RWPE1 (cell line): ENCODE measurements at regions not wholly inside any gene's neighbourhood (a gene's known extent, or its start where the extent isn't known, plus 50 kb on each side); places are given as distances from the start of the nearest gene placed in this dataset.

Experiments
- CTCF ChIA-PET: fragments of 350-600 bp; sonication (Branson Sonifier 250); formaldehyde crosslinking; extraction: SDS; loops from one replicate; lab custom pipeline; 2021; lab: Yijun Ruan, JAX
- POLR2A ChIA-PET: fragments of 400-600 bp; formaldehyde crosslinking; extraction: SDS; loops from one replicate; lab custom pipeline; 2020; ENCODE audit warnings: antibody characterized with exemption; ENCODE audit not compliant: low non-redundant PET; lab: Yijun Ruan, JAX
- DNase-seq: peaks from one replicate; pipeline ENCODE4 v3.0.0; 2012; ENCODE audit warnings: low spot score
- H3K27ac ChIP-seq: fragments of 450-650 bp; 2 replicates; pipeline ENCODE4 v1.5.1; 2017
- CTCF ChIP-seq: fragments of 450-650 bp; conservative IDR thresholded peaks from 2 replicates; pipeline ENCODE4 v1.5.1; 2017; ENCODE audit warnings: low read depth, mild to moderate bottlenecking

DNA sequence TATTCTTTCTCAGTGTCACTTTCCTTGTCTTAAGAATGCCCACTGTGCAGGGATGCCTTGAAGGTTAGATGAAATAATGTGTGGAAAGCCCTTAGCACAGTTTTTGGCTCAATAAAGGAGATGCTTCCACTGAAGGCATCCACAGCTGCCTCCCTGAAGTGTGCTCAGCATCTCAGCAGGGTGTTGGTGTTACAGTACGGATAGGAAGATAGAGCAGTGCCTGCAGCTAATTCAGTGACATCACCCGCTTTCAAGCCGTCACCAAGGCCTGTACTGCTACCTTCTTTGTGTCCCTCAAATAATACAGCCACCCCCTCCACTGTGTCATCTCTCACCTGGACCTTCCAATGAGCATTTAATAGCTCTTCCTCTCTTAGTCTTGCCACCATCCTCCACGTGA lies 59.0 kb downstream of the NDUFS5 start:
- no peak for TF ChIP-seq CTCF
- no peak overlapping the region for H3K27ac ChIP-seq
- no peak for DNase-seq
- ChIA-PET CTCF (interaction anchor here (0.5 to 0.7 kb wide), 2 partner anchors 250 to 264 kb away, joined by 3 read pairs; no protein-coding TSS in a partner anchor), POLR2A (no interaction called here)

GRCh38 chr1:39086386-39086785 lies 60.2 kb downstream of the NDUFS5 start:
- H3K27ac ChIP-seq: no peak overlapping the region
- TF ChIP-seq CTCF: no peak
- ChIA-PET POLR2A (no interaction called here), CTCF (interaction anchor here (1.1 kb wide), 1 partner anchor 12 kb away, joined by 3 read pairs; no protein-coding TSS in a partner anchor)
- no peak for DNase-seq

- ChIA-PET CTCF (interaction anchor here (0.6 to 1.1 kb wide), 2 partner anchors 11 to 250 kb away, joined by 3 to 5 read pairs; no protein-coding TSS in a partner anchor), POLR2A (no interaction called here)
- H3K27ac ChIP-seq: peak overlapping the region; percentile 24; the same call in 1 of the 2 replicates
- no peak for DNase-seq
- TF ChIP-seq CTCF: no peak
These were observed 60.8 kb downstream of the NDUFS5 start for GRCh38 chr1:39086865-39087409.

GRCh38 chr1:39087435-39087834 lies 61.3 kb downstream of the NDUFS5 start:
- no peak for TF ChIP-seq CTCF
- POLR2A ChIA-PET: no interaction called here
- H3K27ac ChIP-seq: peak overlapping the region; percentile 24; the same call in 1 of the 2 replicates
- no peak for DNase-seq
- CTCF ChIA-PET: interaction anchor here (0.6 to 1.1 kb wide), 2 partner anchors 11 to 251 kb away, joined by 3 to 5 read pairs; no protein-coding TSS in a partner anchor

GRCh38 chr1:39088658-39089057 lies 62.5 kb downstream of the NDUFS5 start:
- no peak for TF ChIP-seq CTCF
- H3K27ac ChIP-seq: no peak overlapping the region
- CTCF ChIA-PET: interaction anchor here (0.8 kb wide), 1 partner anchor 1051 kb away, joined by 3 read pairs; no protein-coding TSS in a partner anchor
- DNase-seq: no peak
- POLR2A ChIA-PET: no interaction called here

GRCh38 chr1:39089931-39090521 lies 63.9 kb downstream of the NDUFS5 start:
- no peak overlapping the region for H3K27ac ChIP-seq
- CTCF ChIA-PET: interaction anchor here (0.9 to 1.9 kb wide), 2 partner anchors 9 to 103 kb away, joined by 5 to 7 read pairs; no protein-coding TSS in a partner anchor
- no peak for TF ChIP-seq CTCF
- DNase-seq: no peak
- POLR2A ChIA-PET: no interaction called here
